Tongue (tissue), 1 donor: ENCODE measurements at regions not wholly inside any gene's neighbourhood (a gene's known extent, or its start where the extent isn't known, plus 50 kb on each side); places are given as distances from the start of the nearest gene placed in this dataset.
A peak's percentile ranks its signal among the peaks of the same experiment; 100 is the strongest.
"Not testable (repeated sequence)": the region's sequence is repeated elsewhere in the genome, so short reads cannot be mapped to it uniquely, and the experiment has no call there.

ENCODE experiments used
- DNase-seq: peaks from one replicate; pipeline ENCODE4 v3.0.0-alpha.2; 2015

GRCh38 chr18:70559446-70559845 is 270.6 kb downstream of the SOCS6 start:
- DNase-seq = no peak

GRCh38 chr18:70558371-70558770 is 269.5 kb downstream of the SOCS6 start:
- DNase-seq = no peak

GRCh38 chr18:70554854-70555445 is 266.1 kb downstream of the SOCS6 start:
- no peak for DNase-seq

GRCh38 chr18:70553936-70554260 is 265.1 kb downstream of the SOCS6 start:
- no peak for DNase-seq

- DNase-seq = peak; percentile 3
Measured at GRCh38 chr18:70553245-70553935, 264.5 kb downstream of the SOCS6 start.

- DNase-seq = no peak
Measured at GRCh38 chr18:70536370-70537062, 247.7 kb downstream of the SOCS6 start.

GRCh38 chr18:70535041-70535440 is 246.2 kb downstream of the SOCS6 start:
- DNase-seq = no peak

GRCh38 chr18:70525322-70525721 is 236.5 kb downstream of the SOCS6 start:
- not testable (repeated sequence) for DNase-seq

- DNase-seq = no peak
Measured at GRCh38 chr18:70523792-70524182, 234.9 kb downstream of the SOCS6 start.

- DNase-seq = no peak
Measured at GRCh38 chr18:70523035-70523791, 234.4 kb downstream of the SOCS6 start.

GRCh38 chr18:70522183-70522680 is 233.4 kb downstream of the SOCS6 start:
- no peak for DNase-seq

- no peak for DNase-seq
Measured at GRCh38 chr18:70520867-70521266, 232.0 kb downstream of the SOCS6 start.

GRCh38 chr18:70513502-70514171 is 224.8 kb downstream of the SOCS6 start:
- DNase-seq = no peak

- DNase-seq = no peak
Measured at GRCh38 chr18:70507970-70508369, 219.1 kb downstream of the SOCS6 start.

GRCh38 chr18:70506511-70506910 is 217.7 kb downstream of the SOCS6 start:
- DNase-seq = no peak

- no peak for DNase-seq
Measured at GRCh38 chr18:70503060-70503459, 214.2 kb downstream of the SOCS6 start.

- DNase-seq = no peak
Measured at GRCh38 chr18:70501358-70501757, 212.5 kb downstream of the SOCS6 start.

GRCh38 chr18:70500748-70501147 is 211.9 kb downstream of the SOCS6 start:
- no peak for DNase-seq

- DNase-seq = no peak
Measured at GRCh38 chr18:70499218-70499691, 210.4 kb downstream of the SOCS6 start.

GRCh38 chr18:70496353-70497294 is 207.8 kb downstream of the SOCS6 start:
- DNase-seq = no peak

GRCh38 chr18:70494524-70494923 is 205.7 kb downstream of the SOCS6 start:
- DNase-seq = no peak
